NCI-H82 (cell line): ENCODE measurements at regions not wholly inside any gene's neighbourhood (a gene's known extent, or its start where the extent isn't known, plus 50 kb on each side); places are given as distances from the start of the nearest gene placed in this dataset.

ENCODE experiments used
- DNase-seq: peaks from one replicate; lab custom pipeline; 2025; lab: John Stamatoyannopoulos, UW

DNA sequence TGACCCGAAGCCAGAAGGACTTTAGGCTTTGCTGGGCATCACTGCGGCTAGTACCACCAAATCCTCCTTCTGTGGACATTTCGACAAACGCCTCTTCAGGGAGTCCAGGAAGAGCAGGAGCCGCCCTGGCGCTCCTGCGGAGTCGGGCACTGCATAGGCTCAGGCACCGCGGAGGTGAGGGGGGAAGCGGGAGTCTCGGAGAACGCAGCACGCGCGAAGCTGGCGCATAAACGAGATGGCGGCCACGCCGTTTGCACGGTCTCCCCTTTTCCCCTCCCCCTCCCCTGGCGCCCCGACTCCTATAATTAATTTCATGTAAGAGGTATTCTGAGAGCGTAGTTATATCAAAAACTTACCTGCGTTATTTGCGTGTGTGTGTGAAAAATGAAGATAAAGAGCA lies 137.8 kb upstream of the GAS1 start:
- no peak for DNase-seq

DNA sequence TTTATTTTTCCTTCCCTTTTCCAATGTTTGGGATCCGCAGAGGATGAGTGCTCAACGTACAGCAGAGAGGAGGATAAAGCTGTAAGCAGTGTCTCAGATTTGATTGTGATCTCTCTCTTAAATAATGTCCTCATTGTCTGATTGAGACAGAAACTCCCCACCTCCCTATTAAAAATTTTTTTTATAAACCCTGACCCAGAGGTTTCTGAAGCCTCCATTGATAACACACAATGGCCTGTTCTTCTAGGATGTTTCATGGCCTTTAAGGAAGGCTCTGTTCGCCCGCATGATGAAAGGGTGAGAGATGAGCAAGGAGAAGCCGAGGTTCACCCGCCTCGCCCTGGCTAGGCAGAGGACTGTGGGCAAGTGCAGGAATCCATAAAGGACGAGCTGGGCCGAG lies 138.2 kb upstream of the GAS1 start:
- no peak for DNase-seq

GRCh38 chr9:87086221-87086818 lies 139.0 kb upstream of the GAS1 start:
- peak; percentile 8 for DNase-seq

GRCh38 chr9:87087197-87087596 lies 139.9 kb upstream of the GAS1 start:
- DNase-seq: no peak

- DNase-seq: no peak
Measured at GRCh38 chr9:87088192-87088591, 140.9 kb upstream of the GAS1 start.

- DNase-seq: no peak
Measured at GRCh38 chr9:87088621-87089365, 141.5 kb upstream of the GAS1 start.

DNA sequence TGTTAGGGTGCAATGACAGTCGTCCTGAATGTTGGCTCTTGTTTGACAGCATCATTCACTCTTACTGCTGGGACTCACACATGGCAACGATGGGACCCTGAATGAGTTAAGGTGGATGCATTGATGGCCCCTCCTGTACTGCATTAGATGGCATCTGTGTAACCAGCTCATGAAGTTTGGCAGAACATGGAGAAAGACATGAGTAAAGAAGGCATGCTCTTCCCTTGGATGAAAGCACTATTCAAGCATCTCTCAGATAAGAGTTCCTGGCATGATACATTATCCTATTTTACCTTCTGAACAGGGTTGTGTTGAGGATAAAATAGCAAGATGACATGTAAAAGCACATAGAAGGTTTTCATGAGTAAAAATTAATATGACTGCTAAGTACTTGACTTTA lies 142.2 kb upstream of the GAS1 start:
- no peak for DNase-seq

DNA sequence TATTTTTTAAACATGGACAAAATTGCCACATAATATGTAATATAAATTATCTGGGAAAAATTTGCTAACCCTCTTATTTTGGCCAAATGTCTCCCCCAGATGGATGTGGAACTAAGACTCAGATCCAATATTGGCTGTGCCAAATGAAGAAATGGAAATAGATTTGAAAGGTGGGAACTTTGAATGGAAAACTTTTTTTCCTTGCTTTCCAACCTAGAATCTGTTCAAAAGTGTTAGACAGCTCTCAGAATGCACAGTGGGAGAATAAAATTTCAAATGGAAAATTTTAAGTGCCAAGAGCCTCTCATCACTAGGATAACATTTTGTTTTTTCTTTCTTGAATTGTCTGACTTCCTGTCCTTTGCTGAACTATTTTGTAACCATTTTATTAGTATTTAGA lies 142.6 kb upstream of the GAS1 start:
- DNase-seq: no peak

- DNase-seq: no peak
Measured at GRCh38 chr9:87093777-87094176, 146.5 kb upstream of the GAS1 start.

- DNase-seq: no peak
Measured at GRCh38 chr9:87095951-87096350, 148.6 kb upstream of the GAS1 start.

DNA sequence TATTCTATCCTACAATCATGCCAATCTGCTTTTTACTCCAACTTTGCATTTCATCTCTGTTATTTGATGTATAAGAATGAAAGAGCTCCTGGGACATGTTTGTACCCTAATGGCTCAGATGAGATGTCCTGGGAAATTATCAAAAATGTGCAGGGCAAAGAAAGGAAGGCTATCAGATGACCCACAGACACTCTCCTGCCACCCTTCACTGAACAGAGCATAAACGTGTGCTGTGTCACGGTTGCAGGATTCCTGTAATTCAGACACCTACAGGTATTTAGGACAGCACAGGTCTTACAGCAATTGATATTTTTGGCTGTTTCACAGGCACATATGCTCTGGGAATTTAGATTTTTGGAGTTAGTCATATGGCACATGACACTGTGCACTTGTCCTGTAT lies 149.2 kb upstream of the GAS1 start:
- no peak for DNase-seq

GRCh38 chr9:87097238-87097637 lies 149.9 kb upstream of the GAS1 start:
- no peak for DNase-seq

- DNase-seq: no peak
Measured at GRCh38 chr9:87099407-87099806, 152.1 kb upstream of the GAS1 start.

- no peak for DNase-seq
Measured at GRCh38 chr9:87100001-87100400, 152.7 kb upstream of the GAS1 start.

GRCh38 chr9:87102126-87102525 lies 154.8 kb upstream of the GAS1 start:
- DNase-seq: no peak

GRCh38 chr9:87107072-87107471 lies 159.8 kb upstream of the GAS1 start:
- DNase-seq: no peak

- no peak for DNase-seq
Measured at GRCh38 chr9:87108661-87109060, 161.4 kb upstream of the GAS1 start.

- DNase-seq: no peak
Measured at GRCh38 chr9:87109231-87109631, 161.9 kb upstream of the GAS1 start.

DNA sequence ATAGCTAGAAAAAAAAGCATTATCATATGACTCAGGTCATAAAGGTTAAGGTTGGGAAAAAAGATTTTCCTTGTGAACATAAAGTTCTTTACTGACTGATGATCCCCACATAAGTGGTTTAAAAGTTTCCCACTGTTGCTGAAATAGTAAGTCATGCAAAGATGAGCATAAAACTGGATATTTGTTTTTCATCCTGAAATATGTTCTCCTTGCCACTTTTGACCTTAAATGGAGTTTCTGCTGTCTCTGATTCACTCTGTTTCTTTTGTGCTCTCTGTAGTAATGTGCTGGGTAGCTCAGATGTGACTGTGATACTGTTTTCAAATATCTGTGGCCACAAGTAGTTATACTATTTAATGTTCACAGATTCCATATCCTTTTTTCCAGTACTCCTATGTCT lies 162.5 kb upstream of the GAS1 start:
- no peak for DNase-seq

DNA sequence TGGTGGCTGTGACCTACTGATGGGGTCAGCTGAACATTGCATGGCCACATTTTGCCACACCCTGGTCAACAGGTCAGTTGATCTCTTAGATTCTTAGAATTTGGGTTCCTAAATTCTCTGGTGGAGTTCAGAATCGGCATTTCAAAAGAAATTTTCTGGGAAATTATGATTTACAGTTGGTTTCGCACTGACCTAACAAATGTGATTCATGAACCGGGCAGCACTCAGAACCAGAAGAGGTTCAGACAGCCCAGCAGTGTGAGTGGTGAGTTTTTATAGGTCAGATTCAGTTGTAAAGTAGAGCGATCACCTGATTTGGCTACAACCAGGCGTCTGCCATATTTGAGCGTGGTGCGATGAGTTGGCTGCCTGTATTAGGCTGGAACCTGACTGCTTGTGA lies 163.7 kb upstream of the GAS1 start:
- DNase-seq: no peak

GRCh38 chr9:87112656-87113055 lies 165.3 kb upstream of the GAS1 start:
- DNase-seq: no peak

DNA sequence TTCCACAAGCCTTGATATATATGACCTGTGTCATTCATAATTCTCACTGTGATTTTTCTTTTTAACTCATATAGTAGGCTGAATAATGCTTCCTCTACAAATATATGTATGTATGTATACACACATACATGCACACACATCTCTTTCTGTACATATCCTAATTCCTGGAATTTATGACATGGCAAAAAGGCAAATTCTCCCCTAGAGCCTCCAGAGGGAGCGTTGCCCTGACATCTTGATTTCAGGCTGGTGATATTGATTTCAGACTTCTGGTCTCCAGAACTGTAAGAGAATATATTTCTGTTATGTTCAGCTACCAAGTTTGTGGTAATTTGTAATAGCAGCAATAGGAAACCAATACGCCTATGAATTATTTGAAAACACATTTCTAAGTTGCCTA lies 166.6 kb upstream of the GAS1 start:
- no peak for DNase-seq

DNA sequence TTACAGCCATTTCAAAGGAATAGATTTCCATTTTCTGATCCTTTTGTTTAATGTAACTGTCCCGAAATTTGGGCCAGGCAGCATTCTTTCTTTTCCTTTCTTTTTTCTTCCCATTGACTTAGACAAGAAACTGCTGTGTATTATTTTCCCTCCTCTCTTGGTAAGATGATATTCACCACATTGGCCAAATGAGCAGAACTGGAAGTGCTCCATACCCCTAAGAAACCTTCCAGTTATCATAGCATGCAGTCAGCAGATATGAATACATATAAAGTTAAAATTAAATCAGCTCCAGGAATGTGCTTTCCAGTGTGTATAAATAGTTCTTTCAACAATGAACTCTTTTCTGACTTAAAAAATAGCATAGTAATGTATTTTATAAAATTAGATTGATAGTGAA lies 168.5 kb upstream of the GAS1 start:
- DNase-seq: no peak

DNA sequence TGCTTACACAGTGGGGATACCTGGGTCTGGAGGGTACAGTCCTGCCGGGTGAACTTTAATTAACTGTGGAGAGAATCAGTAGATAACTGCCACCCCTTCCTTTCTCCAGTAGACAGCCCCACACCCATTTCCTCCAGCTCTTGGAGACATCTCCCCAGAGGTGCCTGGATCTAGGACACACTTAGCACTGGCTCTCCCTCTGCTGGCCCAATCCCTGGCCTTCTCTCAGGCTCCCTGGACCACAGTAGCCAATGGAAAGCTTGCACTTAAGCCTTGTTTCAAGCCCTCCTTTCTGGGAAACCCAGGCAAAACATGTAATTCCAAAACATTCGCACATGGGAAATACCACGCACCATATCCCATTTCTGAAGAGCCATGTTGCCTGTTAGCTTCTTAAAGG lies 169.2 kb upstream of the GAS1 start:
- DNase-seq: no peak
